H9 (cell line): ENCODE measurements at regions not wholly inside any gene's neighbourhood (a gene's known extent, or its start where the extent isn't known, plus 50 kb on each side); places are given as distances from the start of the nearest gene placed in this dataset.

Experiments
- DNase-seq: peaks from one replicate; pipeline ENCODE4 v3.0.0-alpha.2; 2017
- H2AFZ ChIP-seq: one replicate; pipeline ENCODE4 v1.6.1; 2013; ENCODE audit warnings: mild to moderate bottlenecking, low read length, control low read depth, moderate library complexity
- H2AK5ac ChIP-seq: 2 replicates; pipeline ENCODE4 v1.6.1; 2013; ENCODE audit warnings: low read length, control low read depth, mixed read lengths; ENCODE audit not compliant: insufficient read length
- H2BK120ac ChIP-seq: one replicate; pipeline ENCODE4 v1.6.1; 2013; ENCODE audit warnings: low read depth, mild to moderate bottlenecking, low read length, control low read depth, inconsistent platforms; ENCODE audit not compliant: poor library complexity, severe bottlenecking
- H2BK12ac ChIP-seq: 2 replicates; pipeline ENCODE4 v1.6.1; 2013; ENCODE audit warnings: low read length, control low read depth, mixed read lengths, low read depth; ENCODE audit not compliant: insufficient read length
- H2BK15ac ChIP-seq: 2 replicates; pipeline ENCODE4 v1.6.1; 2013; ENCODE audit warnings: low read depth, low read length, control low read depth
- H2BK20ac ChIP-seq: one replicate; pipeline ENCODE4 v1.6.1; 2013; ENCODE audit warnings: low read depth, mild to moderate bottlenecking, low read length, control low read depth, inconsistent platforms; ENCODE audit not compliant: poor library complexity, severe bottlenecking
- H2BK5ac ChIP-seq: 2 replicates; pipeline ENCODE4 v1.6.1; 2013; ENCODE audit warnings: low read length, control low read depth, mixed read lengths; ENCODE audit not compliant: insufficient read length
- H3K14ac ChIP-seq: 2 replicates; pipeline ENCODE4 v1.6.1; 2013; ENCODE audit warnings: low read length, control low read depth; ENCODE audit not compliant: insufficient read depth
- H3K18ac ChIP-seq: 2 replicates; pipeline ENCODE4 v1.6.1; 2013; ENCODE audit warnings: low read depth, mild to moderate bottlenecking, mixed read lengths, low read length, control low read depth; ENCODE audit not compliant: insufficient read length
- H3K23ac ChIP-seq: 2 replicates; pipeline ENCODE4 v1.6.1; 2013; ENCODE audit warnings: low read length, control low read depth, mixed read lengths, low read depth; ENCODE audit not compliant: insufficient read length
- H3K23me2 ChIP-seq: 2 replicates; pipeline ENCODE4 v1.6.1; 2013; ENCODE audit warnings: low read depth, mild to moderate bottlenecking, mixed read lengths, low read length, control low read depth; ENCODE audit not compliant: insufficient read length, poor library complexity, severe bottlenecking
- H3K27ac ChIP-seq: 2 replicates; pipeline ENCODE4 v1.5.1; 2013; ENCODE audit warnings: low read length, control low read depth, mixed read lengths, low read depth; ENCODE audit not compliant: insufficient read length
- H3K27me3 ChIP-seq: 2 replicates; pipeline ENCODE4 v1.6.1; 2013; ENCODE audit warnings: low read length, control low read depth, inconsistent platforms; ENCODE audit not compliant: insufficient read depth
- H3K4ac ChIP-seq: 2 replicates; pipeline ENCODE4 v1.6.1; 2013; ENCODE audit warnings: low read depth, mild to moderate bottlenecking, control low read depth, inconsistent platforms, low read length, moderate library complexity
- H3K4me1 ChIP-seq: 2 replicates; pipeline ENCODE4 v1.6.1; 2013; ENCODE audit warnings: low read length, control low read depth, inconsistent platforms; ENCODE audit not compliant: insufficient read depth
- H3K4me2 ChIP-seq: 2 replicates; pipeline ENCODE4 v1.6.1; 2013; ENCODE audit warnings: low read length, control low read depth, mixed read lengths; ENCODE audit not compliant: insufficient read length, insufficient read depth
- H3K56ac ChIP-seq: 2 replicates; pipeline ENCODE4 v1.6.1; 2013; ENCODE audit warnings: low read depth, mild to moderate bottlenecking, mixed read lengths, low read length, control low read depth; ENCODE audit not compliant: insufficient read length
- H3K79me1 ChIP-seq: 2 replicates; pipeline ENCODE4 v1.6.1; 2013; ENCODE audit warnings: low read depth, mild to moderate bottlenecking, moderate library complexity, low read length, control low read depth, inconsistent platforms; ENCODE audit not compliant: insufficient read depth, poor library complexity, severe bottlenecking
- H3K79me2 ChIP-seq: 2 replicates; pipeline ENCODE4 v1.6.1; 2013; ENCODE audit warnings: low read length, control low read depth, inconsistent platforms; ENCODE audit not compliant: insufficient read depth
- H3K9ac ChIP-seq: 2 replicates; pipeline ENCODE4 v1.6.1; 2013; ENCODE audit warnings: low read length, control low read depth, mixed read lengths; ENCODE audit not compliant: insufficient read length; ENCODE audit errors: extremely low read depth
- H3K9me3 ChIP-seq: one replicate; pipeline ENCODE4 v1.6.1; 2013; ENCODE audit warnings: low read depth, low read length, inconsistent platforms; ENCODE audit not compliant: control insufficient read depth
- H3T11ph ChIP-seq: one replicate; pipeline ENCODE4 v1.6.1; 2013; ENCODE audit warnings: mild to moderate bottlenecking, low read length, control low read depth, inconsistent platforms
- H4K20me1 ChIP-seq: one replicate; pipeline ENCODE4 v1.6.1; 2013; ENCODE audit not compliant: control insufficient read depth, insufficient read length, insufficient read depth
- H4K5ac ChIP-seq: 2 replicates; pipeline ENCODE4 v1.6.1; 2013; ENCODE audit warnings: low read depth, mild to moderate bottlenecking, mixed read lengths, low read length, control low read depth; ENCODE audit not compliant: insufficient read length
- H4K8ac ChIP-seq: replicated peaks from 2 replicates; pipeline ENCODE4 v1.6.1; 2013; ENCODE audit warnings: low read length, control low read depth, mixed read lengths, low read depth; ENCODE audit not compliant: insufficient read length
- H4K91ac ChIP-seq: 2 replicates; pipeline ENCODE4 v1.6.1; 2013; ENCODE audit warnings: low read depth, mild to moderate bottlenecking, moderate library complexity, mixed read lengths, low read length, control low read depth; ENCODE audit not compliant: insufficient read length
- H3K27ac Mint-ChIP-seq, 3 experiments: 2 replicates in 2 of 3; 3 replicates in 1 of 3; pipeline ENCODE4 v1.8.0; 2020 to 2021; ENCODE audit warnings: mixed read lengths in 3 of 3, mild to moderate bottlenecking in 1 of 3, moderate library complexity in 1 of 3
- H3K27me3 Mint-ChIP-seq: 2 replicates; pipeline ENCODE4 v1.8.0; 2021; ENCODE audit warnings: low read depth, mild to moderate bottlenecking, moderate library complexity, mixed read lengths
- H3K36me3 Mint-ChIP-seq, 3 experiments: 2 replicates in 2 of 3; 3 replicates in 1 of 3; pipeline ENCODE4 v1.8.0; 2020 to 2021; ENCODE audit warnings: low read depth in 3 of 3, mixed read lengths in 3 of 3; ENCODE audit not compliant: insufficient read depth in 1 of 3
- H3K4me1 Mint-ChIP-seq, 2 experiments: 2 replicates each; pipeline ENCODE4 v1.8.0; 2020; ENCODE audit warnings: mixed read lengths in 2 of 2
- H3K4me3 Mint-ChIP-seq, 2 experiments: 2 replicates in 1 of 2; 3 replicates in 1 of 2; pipeline ENCODE4 v1.8.0; 2020 to 2021; ENCODE audit warnings: mild to moderate bottlenecking in 2 of 2, mixed read lengths in 2 of 2, moderate library complexity in 1 of 2
- H3K9me3 Mint-ChIP-seq, 2 experiments: 2 replicates in 1 of 2; 3 replicates in 1 of 2; pipeline ENCODE4 v1.8.0; 2020; ENCODE audit warnings: mild to moderate bottlenecking in 2 of 2, mixed read lengths in 2 of 2, moderate library complexity in 1 of 2
- WGBS: extraction: QIAGEN DNeasy Blood & Tissue Kit; methylation state at CpG from one replicate; pipeline ENCODE4 v1.1.7; 2013; ENCODE audit warnings: missing lambda C conversion rate, low lambda C conversion rate, mixed read lengths; ENCODE audit not compliant: insufficient read length; ENCODE audit errors: extremely low coverage; 5-methylcytosine and 5-hydroxymethylcytosine counted together
- TF ChIP-seq, protein P1 (sequence below): fragments of 200-600 bp; sonication (generic); conservative IDR thresholded peaks from 3 replicates; pipeline ENCODE4 v1.8.0; 2021; ENCODE audit warnings: antibody characterized with exemption, mild to moderate bottlenecking

- no peaks in the 10 kb centered on the region for H3K9me3 ChIP-seq
- no peaks in the 10 kb centered on the region for H3K79me2 ChIP-seq
- H2BK20ac ChIP-seq = no peak overlapping the region
- peaks cover 0 to 7% of the 10 kb centered on the region in 2 experiments; a peak in 2 of 5 replicates for H3K9me3 Mint-ChIP-seq
- H4K91ac ChIP-seq = no peak overlapping the region
- no peak overlapping the region for H2BK12ac ChIP-seq
- H2BK120ac ChIP-seq = no peak overlapping the region
- no peak overlapping the region for H4K8ac ChIP-seq
- no peak overlapping the region for H2AK5ac ChIP-seq
- no peak overlapping the region for H2BK15ac ChIP-seq
- no peak overlapping the region for H4K5ac ChIP-seq
- H2BK5ac ChIP-seq = no peak overlapping the region
- TF ChIP-seq, protein P1, sequence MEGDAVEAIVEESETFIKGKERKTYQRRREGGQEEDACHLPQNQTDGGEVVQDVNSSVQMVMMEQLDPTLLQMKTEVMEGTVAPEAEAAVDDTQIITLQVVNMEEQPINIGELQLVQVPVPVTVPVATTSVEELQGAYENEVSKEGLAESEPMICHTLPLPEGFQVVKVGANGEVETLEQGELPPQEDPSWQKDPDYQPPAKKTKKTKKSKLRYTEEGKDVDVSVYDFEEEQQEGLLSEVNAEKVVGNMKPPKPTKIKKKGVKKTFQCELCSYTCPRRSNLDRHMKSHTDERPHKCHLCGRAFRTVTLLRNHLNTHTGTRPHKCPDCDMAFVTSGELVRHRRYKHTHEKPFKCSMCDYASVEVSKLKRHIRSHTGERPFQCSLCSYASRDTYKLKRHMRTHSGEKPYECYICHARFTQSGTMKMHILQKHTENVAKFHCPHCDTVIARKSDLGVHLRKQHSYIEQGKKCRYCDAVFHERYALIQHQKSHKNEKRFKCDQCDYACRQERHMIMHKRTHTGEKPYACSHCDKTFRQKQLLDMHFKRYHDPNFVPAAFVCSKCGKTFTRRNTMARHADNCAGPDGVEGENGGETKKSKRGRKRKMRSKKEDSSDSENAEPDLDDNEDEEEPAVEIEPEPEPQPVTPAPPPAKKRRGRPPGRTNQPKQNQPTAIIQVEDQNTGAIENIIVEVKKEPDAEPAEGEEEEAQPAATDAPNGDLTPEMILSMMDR = no peak
- no peak overlapping the region; the same call in 1 of the 2 replicates for H3K4ac ChIP-seq
- H3K18ac ChIP-seq = no peak overlapping the region
- H2AFZ ChIP-seq = no peak overlapping the region
- no peaks in the 10 kb centered on the region for H3K23me2 ChIP-seq
- H3K4me1 Mint-ChIP-seq = peaks cover 2% of the 10 kb centered on the region in 2 experiments; a peak in 3 of 4 replicates
- H3K56ac ChIP-seq = no peak overlapping the region
- H3K4me3 Mint-ChIP-seq = no peak overlapping the region
- no CpG with 5 or more reads among the region's 12 CpGs for WGBS
- H3K27ac ChIP-seq = no peak overlapping the region
- peaks cover 14% of the 10 kb centered on the region for H3K27me3 Mint-ChIP-seq
- no peaks in the 10 kb centered on the region for H3K27me3 ChIP-seq
- H3K36me3 Mint-ChIP-seq = no peaks in the 10 kb centered on the region
- H3K14ac ChIP-seq = no peak overlapping the region
- H3K79me1 ChIP-seq = no peaks in the 10 kb centered on the region
- no peaks in the 10 kb centered on the region for H4K20me1 ChIP-seq
- no peak overlapping the region for H3K4me2 ChIP-seq
- no peak overlapping the region for H3K9ac ChIP-seq
- H3K4me1 ChIP-seq = no peaks in the 10 kb centered on the region
- no peak for DNase-seq
- H3K27ac Mint-ChIP-seq = no peak overlapping the region
- H3T11ph ChIP-seq = no peak overlapping the region
- H3K23ac ChIP-seq = no peak overlapping the region
These were observed 338.7 kb downstream of the C16orf95 start for GRCh38 chr16:86978445-86979030.
